Neural progenitor cell (in vitro differentiated cells): ENCODE measurements at regions not wholly inside any gene's neighbourhood (a gene's known extent, or its start where the extent isn't known, plus 50 kb on each side); places are given as distances from the start of the nearest gene placed in this dataset.

ENCODE experiments used
- DNase-seq: peaks from one replicate; pipeline ENCODE4 v3.0.0-alpha.2; 2016; ENCODE audit warnings: low spot score
- H2AFZ ChIP-seq: fragments of 200-600 bp; sonication (generic); replicated peaks from 2 replicates; pipeline ENCODE4 v1.6.1; 2016; ENCODE audit warnings: antibody characterized with exemption
- H3F3A ChIP-seq: fragments of 200-600 bp; sonication (generic); 2 replicates; pipeline ENCODE4 v1.6.1; 2016; ENCODE audit warnings: antibody characterized with exemption, low read depth
- H3K27ac ChIP-seq: fragments of 200-600 bp; sonication (generic); 2 replicates; pipeline ENCODE4 v1.5.1; 2016; ENCODE audit warnings: mild to moderate bottlenecking
- H3K27me3 ChIP-seq: fragments of 200-600 bp; sonication (generic); 2 replicates; pipeline ENCODE4 v1.6.1; 2016; ENCODE audit warnings: mild to moderate bottlenecking, moderate library complexity
- H3K36me3 ChIP-seq: fragments of 200-600 bp; sonication (generic); 2 replicates; pipeline ENCODE4 v1.5.1; 2016
- H3K4me1 ChIP-seq: fragments of 200-600 bp; sonication (generic); 2 replicates; pipeline ENCODE4 v1.6.1; 2016; ENCODE audit warnings: mixed run types
- H3K4me2 ChIP-seq: fragments of 200-600 bp; sonication (generic); 2 replicates; pipeline ENCODE4 v1.6.1; 2016
- H3K4me3 ChIP-seq: fragments of 200-600 bp; sonication (generic); 2 replicates; pipeline ENCODE4 v1.5.1; 2016
- H3K79me2 ChIP-seq: fragments of 200-600 bp; sonication (generic); 2 replicates; pipeline ENCODE4 v1.6.1; 2016; ENCODE audit warnings: low read depth
- H3K9ac ChIP-seq: fragments of 200-600 bp; sonication (generic); 2 replicates; pipeline ENCODE4 v1.6.1; 2016
- H3K9me3 ChIP-seq: fragments of 200-600 bp; sonication (generic); 2 replicates; pipeline ENCODE4 v1.5.1; 2016; ENCODE audit warnings: low read depth
- H4K20me1 ChIP-seq: fragments of 200-600 bp; sonication (generic); 2 replicates; pipeline ENCODE4 v1.6.1; 2016; ENCODE audit warnings: low read depth
- H3K27ac Mint-ChIP-seq: 3 replicates; pipeline ENCODE4 v1.8.0; 2021; ENCODE audit warnings: mixed read lengths
- H3K27me3 Mint-ChIP-seq: 2 replicates; pipeline ENCODE4 v1.8.0; 2022; ENCODE audit warnings: low read depth, mild to moderate bottlenecking, inconsistent platforms, moderate library complexity, mixed read lengths; ENCODE audit not compliant: insufficient read depth
- H3K36me3 Mint-ChIP-seq: 3 replicates; pipeline ENCODE4 v1.8.0; 2021; ENCODE audit warnings: mixed read lengths
- H3K4me1 Mint-ChIP-seq: 3 replicates; pipeline ENCODE4 v1.8.0; 2021; ENCODE audit warnings: mixed read lengths
- H3K4me3 Mint-ChIP-seq: 3 replicates; pipeline ENCODE4 v1.8.0; 2021; ENCODE audit warnings: mild to moderate bottlenecking, moderate library complexity, mixed read lengths
- H3K9me3 Mint-ChIP-seq: 3 replicates; pipeline ENCODE4 v1.8.0; 2020; ENCODE audit warnings: mixed read lengths
- CTCF ChIP-seq: fragments of 200-600 bp; sonication (generic); IDR thresholded peaks from 2 replicates; pipeline ENCODE4 v1.5.1; 2017; ENCODE audit warnings: antibody characterized with exemption, mild to moderate bottlenecking
- EZH2 ChIP-seq: fragments of 200-600 bp; sonication (generic); IDR thresholded peaks from 2 replicates; pipeline ENCODE4 v1.6.1; 2017; ENCODE audit warnings: antibody characterized with exemption, mild to moderate bottlenecking, moderate library complexity
- EZH2phosphoT487 ChIP-seq: fragments of 200-600 bp; sonication (generic); IDR thresholded peaks from 2 replicates; pipeline ENCODE4 v1.6.1; 2017; ENCODE audit warnings: antibody characterized with exemption

- DNase-seq: no peak
- Mint-ChIP-seq H3K9me3 (no peaks in the 10 kb centered on the region), H3K36me3 (no peaks in the 10 kb centered on the region), H3K4me3 (no peak overlapping the region), H3K27ac (no peak overlapping the region), H3K4me1 (no peaks in the 10 kb centered on the region), H3K27me3 (no peaks in the 10 kb centered on the region)
- no peak overlapping the region for H3K4me2 ChIP-seq
- H4K20me1 ChIP-seq: no peaks in the 10 kb centered on the region
- H3K4me3 ChIP-seq: no peak overlapping the region
- H3K79me2 ChIP-seq: no peaks in the 10 kb centered on the region
- H3K9me3 ChIP-seq: no peaks in the 10 kb centered on the region
- H3K27ac ChIP-seq: no peak overlapping the region
- no peaks in the 10 kb centered on the region for H3K4me1 ChIP-seq
- no peaks in the 10 kb centered on the region for H3F3A ChIP-seq
- TF ChIP-seq CTCF: no peak
- TF ChIP-seq EZH2phosphoT487: no peak
- no peak for TF ChIP-seq EZH2
- H3K36me3 ChIP-seq: no peaks in the 10 kb centered on the region
- no peak overlapping the region for H2AFZ ChIP-seq
- H3K27me3 ChIP-seq: no peaks in the 10 kb centered on the region
- no peak overlapping the region for H3K9ac ChIP-seq
These were observed 1718.7 kb downstream of the EFNB2 start for GRCh38 chr13:104816726-104817125.

GRCh38 chr13:104810242-104810641, 1725.2 kb downstream of the EFNB2 start:
- no peak overlapping the region for H3K4me3 Mint-ChIP-seq
- Histone ChIP-seq H3K4me3 (no peak overlapping the region), H3K4me1 (no peaks in the 10 kb centered on the region), H3K36me3 (no peaks in the 10 kb centered on the region), H3K27ac (no peak overlapping the region), H3K79me2 (no peaks in the 10 kb centered on the region), H3F3A (no peaks in the 10 kb centered on the region), H3K27me3 (no peaks in the 10 kb centered on the region), H3K9me3 (no peaks in the 10 kb centered on the region), H3K9ac (no peak overlapping the region), H2AFZ (no peak overlapping the region), H4K20me1 (no peaks in the 10 kb centered on the region), H3K4me2 (no peak overlapping the region)
- no peaks in the 10 kb centered on the region for H3K9me3 Mint-ChIP-seq
- no peak for DNase-seq
- no peaks in the 10 kb centered on the region for H3K4me1 Mint-ChIP-seq
- TF ChIP-seq CTCF: no peak
- no peak for TF ChIP-seq EZH2phosphoT487
- no peak for TF ChIP-seq EZH2
- no peaks in the 10 kb centered on the region for H3K36me3 Mint-ChIP-seq
- no peak overlapping the region for H3K27ac Mint-ChIP-seq
- peaks cover 3% of the 10 kb centered on the region for H3K27me3 Mint-ChIP-seq

- no peaks in the 10 kb centered on the region for H3K4me1 ChIP-seq
- H3K4me3 ChIP-seq: no peak overlapping the region
- H2AFZ ChIP-seq: no peak overlapping the region
- H3K4me2 ChIP-seq: no peak overlapping the region
- no peaks in the 10 kb centered on the region for H3K9me3 ChIP-seq
- Mint-ChIP-seq H3K9me3 (no peaks in the 10 kb centered on the region), H3K4me3 (no peak overlapping the region), H3K4me1 (no peaks in the 10 kb centered on the region), H3K27me3 (peaks cover 3% of the 10 kb centered on the region), H3K36me3 (no peaks in the 10 kb centered on the region), H3K27ac (no peak overlapping the region)
- H3F3A ChIP-seq: no peaks in the 10 kb centered on the region
- no peaks in the 10 kb centered on the region for H3K79me2 ChIP-seq
- TF ChIP-seq CTCF (no peak), EZH2 (no peak), EZH2phosphoT487 (no peak)
- no peak for DNase-seq
- no peak overlapping the region for H3K9ac ChIP-seq
- no peak overlapping the region for H3K27ac ChIP-seq
- no peaks in the 10 kb centered on the region for H4K20me1 ChIP-seq
- H3K36me3 ChIP-seq: no peaks in the 10 kb centered on the region
- no peaks in the 10 kb centered on the region for H3K27me3 ChIP-seq
These were observed 1726.0 kb downstream of the EFNB2 start for GRCh38 chr13:104809483-104809882.

GRCh38 chr13:104805346-104805745, 1730.1 kb downstream of the EFNB2 start:
- Histone ChIP-seq H3K4me2 (no peak overlapping the region), H3K27ac (no peak overlapping the region), H3K9ac (no peak overlapping the region), H3K4me3 (no peak overlapping the region), H3K4me1 (no peaks in the 10 kb centered on the region), H3K36me3 (no peaks in the 10 kb centered on the region), H3K9me3 (no peaks in the 10 kb centered on the region), H2AFZ (no peak overlapping the region), H3F3A (no peaks in the 10 kb centered on the region), H4K20me1 (no peaks in the 10 kb centered on the region), H3K79me2 (no peaks in the 10 kb centered on the region), H3K27me3 (no peaks in the 10 kb centered on the region)
- DNase-seq: no peak
- H3K27ac Mint-ChIP-seq: no peak overlapping the region
- TF ChIP-seq CTCF (no peak), EZH2phosphoT487 (no peak), EZH2 (no peak)
- no peak overlapping the region for H3K4me3 Mint-ChIP-seq
- H3K9me3 Mint-ChIP-seq: no peaks in the 10 kb centered on the region
- H3K27me3 Mint-ChIP-seq: no peaks in the 10 kb centered on the region
- H3K4me1 Mint-ChIP-seq: no peaks in the 10 kb centered on the region
- H3K36me3 Mint-ChIP-seq: no peaks in the 10 kb centered on the region
